OCI-LY3 (cell line): ENCODE measurements at regions not wholly inside any gene's neighbourhood (a gene's known extent, or its start where the extent isn't known, plus 50 kb on each side); places are given as distances from the start of the nearest gene placed in this dataset.

Source experiments
- H2AFZ ChIP-seq: fragments of 200-600, 300-600 bp; shearing (Covaris generic); 2 replicates; pipeline ENCODE4 v1.6.0; 2014; ENCODE audit warnings: antibody characterized with exemption, low read depth, low read length
- H3K27ac ChIP-seq: fragments of 200-600, 300-600 bp; sonication (generic); 2 replicates; pipeline ENCODE4 v1.5.1; 2014; ENCODE audit warnings: mild to moderate bottlenecking, low read length, moderate library complexity, mixed read lengths
- H3K27me3 ChIP-seq: fragments of 200-600, 300-600 bp; sonication (generic); 2 replicates; pipeline ENCODE4 v1.6.1; 2014; ENCODE audit warnings: low read depth, low read length, mixed read lengths
- H3K36me3 ChIP-seq: fragments of 200-600, 300-600 bp; sonication (generic); replicated peaks from 2 replicates; pipeline ENCODE3; 2014; ENCODE audit warnings: low read depth, low read length, mixed read lengths
- H3K4me1 ChIP-seq: fragments of 300-600, 200-600 bp; sonication (generic); 2 replicates; pipeline ENCODE4 v1.6.1; 2014; ENCODE audit warnings: low read length, mixed read lengths
- H3K4me2 ChIP-seq: fragments of 200-600, 300-600 bp; sonication (generic); 2 replicates; pipeline ENCODE4 v1.6.1; 2014; ENCODE audit warnings: low read length, mixed read lengths
- H3K4me3 ChIP-seq: fragments of 300-600, 200-600 bp; sonication (generic); 2 replicates; pipeline ENCODE4 v1.5.1; 2014; ENCODE audit warnings: antibody characterized with exemption, mild to moderate bottlenecking, low read length, moderate library complexity
- H3K79me2 ChIP-seq: fragments of 300-600, 200-600 bp; shearing (Covaris generic); 2 replicates; pipeline ENCODE4 v1.6.1; 2014; ENCODE audit warnings: mild to moderate bottlenecking, low read length, mixed read lengths
- H3K9ac ChIP-seq: fragments of 300-600, 200-600 bp; shearing (Covaris generic); 2 replicates; pipeline ENCODE4 v1.6.0; 2014; ENCODE audit warnings: mild to moderate bottlenecking, low read length, moderate library complexity
- H3K9me3 ChIP-seq: fragments of 200-600, 300-600 bp; shearing (Covaris generic); 2 replicates; pipeline ENCODE4 v1.6.1; 2014; ENCODE audit warnings: low read length, mixed read lengths; ENCODE audit not compliant: insufficient read depth
- H4K20me1 ChIP-seq: fragments of 200-600, 300-600 bp; sonication (generic); 2 replicates; pipeline ENCODE4 v1.6.1; 2016; ENCODE audit warnings: low read length, mixed read lengths; ENCODE audit not compliant: insufficient read depth
- CTCF ChIP-seq: fragments of 200-600, 300-600 bp; sonication (generic); IDR thresholded peaks from 2 replicates; pipeline ENCODE4 v1.5.1; 2014; ENCODE audit warnings: antibody characterized with exemption, low read length, low read depth
- EZH2phosphoT487 ChIP-seq: fragments of 200-600 bp; shearing (Covaris generic); IDR thresholded peaks from 2 replicates; pipeline ENCODE4 v1.6.1; 2018; ENCODE audit warnings: antibody characterized with exemption, mixed run types, low read depth

- Histone ChIP-seq H3K79me2 (no peaks in the 10 kb centered on the region), H4K20me1 (no peaks in the 10 kb centered on the region), H3K27me3 (0 out of 2 replicates have a peak, but pooled peaks cover 2% of the 10 kb centered on the region), H3K9ac (no peak overlapping the region), H3K9me3 (no peaks in the 10 kb centered on the region), H3K27ac (no peak overlapping the region), H2AFZ (no peak overlapping the region), H3K36me3 (no peaks in the 10 kb centered on the region), H3K4me1 (peaks cover 3% of the 10 kb centered on the region), H3K4me3 (no peak overlapping the region), H3K4me2 (no peak overlapping the region)
- TF ChIP-seq EZH2phosphoT487, result no peak
- no peak for TF ChIP-seq CTCF
Measured at GRCh38 chr3:40593351-40593750, 68.6 kb downstream of the ZNF621 start.

GRCh38 chr3:40597441-40597840 is 72.7 kb downstream of the ZNF621 start:
- no peak overlapping the region for H3K4me3 ChIP-seq
- no peak overlapping the region for H3K27ac ChIP-seq
- H3K9me3 ChIP-seq, result no peaks in the 10 kb centered on the region
- H3K79me2 ChIP-seq, result no peaks in the 10 kb centered on the region
- no peak overlapping the region for H2AFZ ChIP-seq
- no peaks in the 10 kb centered on the region for H4K20me1 ChIP-seq
- no peaks in the 10 kb centered on the region for H3K36me3 ChIP-seq
- no peak overlapping the region for H3K4me2 ChIP-seq
- H3K4me1 ChIP-seq, result peaks cover 5% of the 10 kb centered on the region
- no peak overlapping the region for H3K9ac ChIP-seq
- TF ChIP-seq EZH2phosphoT487, result no peak
- TF ChIP-seq CTCF, result no peak
- no peaks in the 10 kb centered on the region; the same call in 1 of the 2 replicates for H3K27me3 ChIP-seq

GRCh38 chr3:40598338-40598737 is 73.6 kb downstream of the ZNF621 start:
- H3K4me2 ChIP-seq, result no peak overlapping the region
- H3K9me3 ChIP-seq, result no peaks in the 10 kb centered on the region
- no peak overlapping the region for H2AFZ ChIP-seq
- H4K20me1 ChIP-seq, result no peaks in the 10 kb centered on the region
- no peak overlapping the region for H3K27ac ChIP-seq
- H3K27me3 ChIP-seq, result peaks cover 4% of the 10 kb centered on the region
- no peak overlapping the region for H3K9ac ChIP-seq
- TF ChIP-seq CTCF, result no peak
- TF ChIP-seq EZH2phosphoT487, result no peak
- H3K36me3 ChIP-seq, result no peaks in the 10 kb centered on the region
- no peak overlapping the region for H3K4me3 ChIP-seq
- peaks cover 5% of the 10 kb centered on the region for H3K4me1 ChIP-seq
- H3K79me2 ChIP-seq, result no peaks in the 10 kb centered on the region

GRCh38 chr3:40598962-40599361 is 74.2 kb downstream of the ZNF621 start:
- no peak overlapping the region for H3K4me3 ChIP-seq
- H3K27ac ChIP-seq, result no peak overlapping the region
- TF ChIP-seq EZH2phosphoT487 (no peak), CTCF (no peak)
- no peak overlapping the region for H3K4me2 ChIP-seq
- H3K9ac ChIP-seq, result no peak overlapping the region
- H3K36me3 ChIP-seq, result no peaks in the 10 kb centered on the region
- H2AFZ ChIP-seq, result no peak overlapping the region
- no peaks in the 10 kb centered on the region for H4K20me1 ChIP-seq
- peaks cover 7% of the 10 kb centered on the region for H3K27me3 ChIP-seq
- H3K9me3 ChIP-seq, result no peaks in the 10 kb centered on the region
- no peaks in the 10 kb centered on the region for H3K79me2 ChIP-seq
- H3K4me1 ChIP-seq, result peaks cover 5% of the 10 kb centered on the region
